B cell (primary cell): ENCODE measurements at regions not wholly inside any gene's neighbourhood (a gene's known extent, or its start where the extent isn't known, plus 50 kb on each side); places are given as distances from the start of the nearest gene placed in this dataset.

Experiments used
- EZH2 ChIP-seq: IDR thresholded peaks from 2 replicates; pipeline ENCODE4 v1.6.1; 2012; ENCODE audit warnings: borderline replicate concordance, low read depth, mild to moderate bottlenecking, moderate library complexity, low read length; ENCODE audit not compliant: insufficient read depth, poor library complexity, severe bottlenecking
- TF ChIP-seq, protein P1 (sequence below): fragments of 200-600 bp; IDR thresholded peaks from one replicate; pipeline ENCODE4 v1.8.0; 2022; ENCODE audit warnings: antibody characterized with exemption, mild to moderate bottlenecking

- TF ChIP-seq EZH2, result no peak
- TF ChIP-seq, protein P1, sequence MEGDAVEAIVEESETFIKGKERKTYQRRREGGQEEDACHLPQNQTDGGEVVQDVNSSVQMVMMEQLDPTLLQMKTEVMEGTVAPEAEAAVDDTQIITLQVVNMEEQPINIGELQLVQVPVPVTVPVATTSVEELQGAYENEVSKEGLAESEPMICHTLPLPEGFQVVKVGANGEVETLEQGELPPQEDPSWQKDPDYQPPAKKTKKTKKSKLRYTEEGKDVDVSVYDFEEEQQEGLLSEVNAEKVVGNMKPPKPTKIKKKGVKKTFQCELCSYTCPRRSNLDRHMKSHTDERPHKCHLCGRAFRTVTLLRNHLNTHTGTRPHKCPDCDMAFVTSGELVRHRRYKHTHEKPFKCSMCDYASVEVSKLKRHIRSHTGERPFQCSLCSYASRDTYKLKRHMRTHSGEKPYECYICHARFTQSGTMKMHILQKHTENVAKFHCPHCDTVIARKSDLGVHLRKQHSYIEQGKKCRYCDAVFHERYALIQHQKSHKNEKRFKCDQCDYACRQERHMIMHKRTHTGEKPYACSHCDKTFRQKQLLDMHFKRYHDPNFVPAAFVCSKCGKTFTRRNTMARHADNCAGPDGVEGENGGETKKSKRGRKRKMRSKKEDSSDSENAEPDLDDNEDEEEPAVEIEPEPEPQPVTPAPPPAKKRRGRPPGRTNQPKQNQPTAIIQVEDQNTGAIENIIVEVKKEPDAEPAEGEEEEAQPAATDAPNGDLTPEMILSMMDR, result no peak
Measured at GRCh38 chr1:175793617-175794016, 50.2 kb upstream of the TNR start.
